ENCODE measurements at regions not wholly inside any gene's neighbourhood (a gene's known extent, or its start where the extent isn't known, plus 50 kb on each side); places are given as distances from the start of the nearest gene placed in this dataset.
A peak's percentile ranks its signal among the peaks of the same experiment; 100 is the strongest.

GRCh38 chr4:57168982-57169381, 58.8 kb upstream of the IGFBP7 start:
- Histone ChIP-seq H3K36me3 (ENCODE audit: control insufficient read depth, insufficient read depth, low read length) (no peaks in the 10 kb centered on the region), H3K4me3 (replicated peaks; ENCODE audit: low read depth, low read length) (no peak overlapping the region), H3K27me3 (replicated peaks; ENCODE audit: control insufficient read depth, insufficient read depth, low read length) (peaks cover 2% of the 10 kb centered on the region; the same call in 1 of the 2 replicates)
- no peak for TF ChIP-seq CTCF (IDR thresholded peaks at IDR 0.05; ENCODE audit: insufficient read depth, low read length, poor library complexity, severe bottlenecking)
- no peak for DNase-seq (ENCODE audit: extremely low read depth, insufficient read length)

GRCh38 chr4:57163530-57164459, 53.6 kb upstream of the IGFBP7 start:
- TF ChIP-seq CTCF (IDR thresholded peaks at IDR 0.05; ENCODE audit: insufficient read depth, low read length, poor library complexity, severe bottlenecking): peak; percentile 96
- peaks cover 2% of the 10 kb centered on the region; the same call in 1 of the 2 replicates for H3K27me3 ChIP-seq (replicated peaks; ENCODE audit: control insufficient read depth, insufficient read depth, low read length)
- no peaks in the 10 kb centered on the region for H3K36me3 ChIP-seq (ENCODE audit: control insufficient read depth, insufficient read depth, low read length)
- peak; percentile 76 for DNase-seq (ENCODE audit: extremely low read depth, insufficient read length)
- peak overlapping the region; percentile 67 for H3K4me3 ChIP-seq (replicated peaks; ENCODE audit: low read depth, low read length)

- no peak overlapping the region for H3K4me3 ChIP-seq (replicated peaks; ENCODE audit: low read depth, low read length)
- H3K27me3 ChIP-seq (replicated peaks; ENCODE audit: control insufficient read depth, insufficient read depth, low read length): peaks cover 2% of the 10 kb centered on the region; the same call in 1 of the 2 replicates
- TF ChIP-seq CTCF (IDR thresholded peaks at IDR 0.05; ENCODE audit: insufficient read depth, low read length, poor library complexity, severe bottlenecking): no peak
- H3K36me3 ChIP-seq (ENCODE audit: control insufficient read depth, insufficient read depth, low read length): no peaks in the 10 kb centered on the region
- DNase-seq (ENCODE audit: extremely low read depth, insufficient read length): no peak
These were observed 52.4 kb upstream of the IGFBP7 start for GRCh38 chr4:57162499-57163019.

Measured in GM06990 (cell line).